GDM1 (cell line): ENCODE measurements at regions not wholly inside any gene's neighbourhood (a gene's known extent, or its start where the extent isn't known, plus 50 kb on each side); places are given as distances from the start of the nearest gene placed in this dataset.

Experiments
- DNase-seq: peaks from one replicate; lab custom pipeline; 2025; lab: John Stamatoyannopoulos, UW

DNA sequence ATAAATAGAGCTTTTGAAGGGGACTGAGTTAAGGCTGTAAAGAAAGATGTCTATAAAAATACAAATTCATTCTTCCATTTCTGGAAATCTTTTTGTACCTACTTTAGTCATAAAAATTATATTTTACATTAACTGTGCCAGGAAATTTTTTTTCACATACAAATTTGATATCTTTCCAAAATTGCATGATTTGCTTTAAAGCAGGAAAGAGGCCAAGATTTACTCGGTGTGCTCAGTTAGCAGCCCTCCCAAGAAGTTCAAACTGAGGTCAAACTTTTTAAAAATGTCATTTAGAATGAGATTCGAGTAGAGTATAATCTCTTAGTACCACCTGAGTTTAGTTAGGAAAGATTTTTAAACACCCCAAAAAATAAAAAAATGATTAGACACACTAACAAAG lies 173.2 kb upstream of the GRIP1 start:
- no peak for DNase-seq

- DNase-seq: no peak
Observed at GRCh38 chr12:66852765-66853164, 173.9 kb upstream of the GRIP1 start.

DNA sequence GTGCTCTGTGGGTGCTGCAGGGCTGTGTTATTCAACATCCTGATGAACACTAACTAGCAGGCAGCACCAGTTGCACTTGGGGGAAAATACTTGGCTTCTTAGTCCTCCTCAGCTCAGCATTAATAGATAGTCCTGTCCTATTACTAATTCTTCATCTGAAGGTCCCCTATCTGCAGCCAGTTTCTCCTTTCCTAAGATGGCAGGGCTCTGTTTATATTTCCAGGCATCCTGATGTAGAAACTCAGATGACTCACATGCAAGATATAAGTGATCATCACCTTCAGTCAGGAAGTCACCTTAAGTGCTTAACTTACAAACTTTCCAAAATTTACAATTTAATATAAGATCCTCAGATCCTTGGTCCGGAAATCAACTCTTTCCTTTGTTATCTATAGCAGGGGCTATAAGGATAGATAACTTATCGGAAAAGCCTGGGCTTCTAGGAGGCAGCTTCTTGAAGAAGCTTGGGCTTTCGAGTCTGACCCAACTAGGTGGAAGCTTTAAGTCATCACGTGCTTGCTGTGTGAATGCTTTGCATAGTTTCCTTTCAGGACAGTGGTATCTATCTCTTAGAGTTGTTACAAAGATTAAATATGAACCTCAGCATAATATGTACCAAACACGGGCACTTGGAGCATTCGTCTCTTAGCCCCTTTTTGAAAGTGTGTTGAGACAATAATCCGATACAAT lies 181.0 kb upstream of the GRIP1 start:
- DNase-seq: no peak

DNA sequence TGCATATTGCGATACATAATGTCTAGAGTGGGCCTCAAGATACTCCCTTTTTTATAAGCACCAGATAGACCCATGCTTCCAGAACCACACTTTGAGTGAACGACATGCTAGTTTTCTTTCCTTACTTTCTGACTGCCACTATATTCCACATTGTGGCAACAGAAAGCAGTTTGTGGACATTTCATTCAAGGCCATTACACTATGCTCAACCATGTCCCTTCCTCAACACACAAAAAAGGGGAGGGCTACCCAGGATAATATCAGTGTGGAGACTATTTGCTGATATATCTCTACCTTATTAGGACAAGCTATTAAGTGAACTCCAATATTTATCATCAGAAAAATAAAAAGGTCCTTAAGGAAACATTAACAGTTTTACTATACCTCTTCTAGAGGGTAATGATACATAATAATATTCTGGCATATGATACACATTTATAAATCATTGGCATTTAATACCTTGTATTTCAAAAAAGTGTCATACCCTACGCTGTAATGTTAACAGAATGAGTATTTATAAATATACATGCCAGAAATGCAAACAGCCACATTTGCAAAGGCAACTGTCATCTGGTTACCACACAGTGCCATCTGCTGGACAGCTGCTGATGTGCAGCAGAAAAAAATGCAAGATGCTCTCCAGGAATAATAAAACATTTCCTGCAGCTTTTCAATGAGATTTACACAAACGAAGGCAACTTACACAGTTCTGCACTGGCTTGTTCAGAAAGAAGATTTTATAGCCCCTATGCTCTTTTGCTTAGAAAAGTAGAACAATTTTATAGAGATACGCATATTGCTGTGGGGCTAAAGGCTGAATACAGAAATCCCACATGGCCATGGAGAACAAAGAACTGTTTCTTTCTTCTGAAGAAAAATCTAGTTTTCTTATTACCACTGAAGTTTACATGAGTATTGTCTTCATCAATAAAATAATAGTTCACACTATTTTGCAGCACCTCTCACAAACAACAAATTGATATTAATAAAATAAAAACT lies 182.2 kb upstream of the GRIP1 start:
- DNase-seq: peak; percentile 21

GRCh38 chr12:66862356-66862985 lies 183.6 kb upstream of the GRIP1 start:
- no peak for DNase-seq

- no peak for DNase-seq
Observed at GRCh38 chr12:66863276-66863675, 184.4 kb upstream of the GRIP1 start.

GRCh38 chr12:66877925-66878324 lies 199.0 kb upstream of the GRIP1 start:
- DNase-seq: no peak

- DNase-seq: no peak
Observed at GRCh38 chr12:66879409-66879808, 200.5 kb upstream of the GRIP1 start.

- DNase-seq: no peak
Observed at GRCh38 chr12:66881386-66881785, 202.5 kb upstream of the GRIP1 start.

GRCh38 chr12:66884091-66884490 lies 205.2 kb upstream of the GRIP1 start:
- no peak for DNase-seq

DNA sequence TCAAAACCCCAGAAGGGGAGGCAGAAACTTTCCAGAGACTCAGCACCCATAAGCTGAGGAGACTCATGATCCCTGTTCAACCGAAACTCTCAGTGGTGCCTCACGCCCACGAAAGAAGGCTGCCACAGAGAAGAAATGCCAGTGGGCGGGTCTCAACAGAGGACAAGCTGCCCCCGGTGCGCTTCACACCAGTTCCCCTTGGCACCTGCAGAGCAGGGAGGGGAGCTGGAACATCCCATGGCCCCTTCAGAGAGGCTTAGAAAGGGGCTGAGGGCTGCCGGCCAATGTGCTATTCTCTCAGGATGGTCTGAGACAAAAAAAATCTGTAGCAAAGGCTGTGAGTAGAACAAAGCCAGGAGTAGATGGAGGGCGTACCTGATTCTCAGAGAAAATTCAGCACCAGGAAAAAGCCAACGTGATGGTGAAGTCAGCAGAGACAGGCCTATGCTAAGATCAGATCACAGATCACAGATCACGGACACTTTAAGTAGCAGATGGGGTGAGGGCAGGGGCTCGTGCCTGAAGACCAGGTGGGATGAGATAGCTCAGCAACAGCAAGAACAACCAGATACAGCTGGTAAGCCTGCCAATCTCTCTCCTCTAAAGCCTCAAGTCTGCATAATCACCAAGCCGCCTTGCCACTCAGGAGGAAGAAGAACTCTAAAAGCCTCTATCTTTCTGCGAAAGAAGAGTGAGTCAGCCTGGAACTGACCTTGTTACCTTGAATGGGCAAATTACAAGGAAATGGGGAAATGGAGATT lies 206.4 kb upstream of the GRIP1 start:
- DNase-seq: no peak

DNA sequence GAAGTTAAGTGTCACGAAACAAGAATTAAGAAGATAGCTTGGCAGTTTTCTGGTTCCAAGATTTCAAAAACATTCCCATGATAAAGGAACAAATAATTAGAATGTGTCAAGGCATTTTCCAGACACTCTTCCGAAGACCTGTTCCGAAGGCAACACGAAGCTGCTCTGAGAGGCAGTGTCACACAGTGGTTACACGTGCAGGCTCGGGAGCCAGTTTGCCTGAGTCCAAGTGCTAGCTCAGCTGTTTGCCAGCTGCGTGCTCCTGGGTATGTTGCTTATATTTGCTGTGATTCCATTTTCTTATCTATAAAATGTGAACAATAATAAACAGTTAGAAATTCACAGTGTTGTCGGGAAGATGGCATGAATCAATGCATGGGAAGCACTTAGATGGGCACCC lies 217.9 kb upstream of the GRIP1 start:
- no peak for DNase-seq

GRCh38 chr12:66898700-66899469 lies 220.0 kb upstream of the GRIP1 start:
- no peak for DNase-seq

DNA sequence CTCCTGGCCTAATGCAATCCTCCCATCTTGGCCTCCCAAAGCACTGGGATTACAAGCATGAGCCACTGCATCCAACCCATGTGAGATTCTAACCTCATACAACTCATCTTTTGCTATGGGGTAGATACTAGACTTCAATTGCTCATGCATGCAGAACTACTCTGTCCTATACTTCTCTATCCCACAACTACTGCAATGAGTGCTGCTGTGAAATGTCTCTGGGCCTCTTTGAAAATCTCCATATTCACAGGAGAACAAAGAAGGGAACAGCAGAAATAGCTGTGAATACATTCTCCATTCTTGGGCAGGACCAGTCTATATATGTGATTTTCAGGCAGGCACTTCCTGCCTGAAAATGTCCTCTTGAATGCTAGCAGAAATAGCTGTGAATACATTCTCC lies 220.7 kb upstream of the GRIP1 start:
- DNase-seq: no peak

- no peak for DNase-seq
Observed at GRCh38 chr12:66900616-66901015, 221.7 kb upstream of the GRIP1 start.

- DNase-seq: peak; percentile 14
Observed at GRCh38 chr12:66901138-66901932, 222.5 kb upstream of the GRIP1 start.

GRCh38 chr12:66902020-66902419 lies 223.1 kb upstream of the GRIP1 start:
- DNase-seq: no peak

- DNase-seq: no peak
Observed at GRCh38 chr12:66903782-66904396, 225.0 kb upstream of the GRIP1 start.

GRCh38 chr12:66905201-66905600 lies 226.3 kb upstream of the GRIP1 start:
- no peak for DNase-seq
